HG03097 (cell line): ENCODE measurements at regions not wholly inside any gene's neighbourhood (a gene's known extent, or its start where the extent isn't known, plus 50 kb on each side); places are given as distances from the start of the nearest gene placed in this dataset.
"Not testable (repeated sequence)": the region's sequence is repeated elsewhere in the genome, so short reads cannot be mapped to it uniquely, and the experiment has no call there.

Source experiments
- ATAC-seq: cut with Tn5 transposase; IDR thresholded peaks from one replicate; pipeline ENCODE4 v1.9.1; 2021; ENCODE audit not compliant: unreplicated experiment, low FRiP score

DNA sequence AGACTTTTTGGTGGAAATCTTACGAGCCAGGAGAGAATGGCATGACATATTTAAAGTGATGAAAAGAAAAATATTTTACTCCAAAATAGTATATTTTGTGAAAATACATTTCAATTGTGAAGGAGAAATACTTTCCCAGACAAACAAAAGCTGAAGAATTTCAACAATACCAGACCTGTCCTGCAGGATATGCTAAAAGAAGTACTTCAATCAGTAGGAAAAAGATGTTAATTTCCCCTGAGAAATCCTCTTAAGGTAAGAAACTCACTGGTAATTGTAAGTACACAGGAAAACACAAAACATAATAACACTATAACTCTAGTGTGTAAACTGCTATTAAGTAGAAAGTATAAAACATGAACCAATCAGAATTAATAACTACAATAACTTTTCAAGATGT lies 341.8 kb upstream of the GJE1 start:
- no peak for ATAC-seq

DNA sequence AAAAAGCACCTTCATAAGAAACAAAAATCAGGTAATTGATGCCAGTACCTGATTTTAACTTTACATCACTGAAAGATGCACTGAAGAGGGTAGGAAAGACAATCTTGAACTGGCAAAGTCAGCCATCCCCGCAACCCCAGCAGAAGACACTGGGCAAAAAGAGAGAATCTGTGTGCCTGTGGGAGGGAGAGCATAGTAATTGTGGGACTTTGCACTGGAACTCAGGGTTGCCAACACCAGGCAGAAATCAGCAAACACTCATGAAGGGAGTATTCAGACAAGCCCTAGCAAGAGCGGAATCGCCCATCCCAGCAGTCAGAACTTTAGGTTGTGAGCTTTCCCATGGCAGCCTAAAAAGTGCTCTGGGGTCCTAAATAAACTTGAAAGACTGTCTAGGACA lies 344.6 kb upstream of the GJE1 start:
- no peak for ATAC-seq

DNA sequence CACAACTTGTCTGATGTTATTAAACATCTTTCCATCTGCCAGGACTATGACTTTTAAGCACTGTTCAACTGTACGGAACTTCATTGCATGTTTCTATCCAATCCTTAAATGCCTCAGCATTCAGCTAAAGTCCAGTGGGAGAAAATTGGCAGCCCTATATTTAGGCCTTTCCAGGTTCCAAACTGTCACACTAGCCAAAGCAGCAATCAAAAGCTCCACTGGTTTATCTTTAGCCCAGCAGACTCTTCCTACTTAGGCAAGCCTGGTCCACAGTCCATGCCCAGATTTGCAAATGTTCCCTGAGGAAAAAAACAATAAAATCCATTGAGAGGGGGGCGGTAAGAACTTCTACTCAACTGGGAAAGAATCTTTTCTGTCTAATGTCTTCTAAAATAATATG lies 349.1 kb upstream of the GJE1 start:
- no peak for ATAC-seq

DNA sequence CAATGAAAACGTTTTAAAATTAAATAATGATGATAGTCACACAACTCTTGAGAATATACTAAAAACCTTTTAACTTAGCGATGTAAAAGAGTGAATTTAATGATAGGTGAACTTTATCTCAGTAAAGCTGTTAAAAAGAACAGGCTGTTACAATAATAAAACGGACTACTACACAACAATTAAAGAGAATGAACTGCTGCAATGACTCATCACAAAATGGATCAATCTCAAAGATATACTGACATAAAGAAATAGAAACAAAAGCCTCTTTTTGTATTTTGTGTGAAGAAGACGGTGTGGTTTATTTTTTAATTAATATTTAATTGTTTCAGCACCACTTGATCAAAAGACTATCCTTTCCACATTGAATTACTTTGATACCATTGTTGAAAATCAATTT lies 352.4 kb upstream of the GJE1 start:
- ATAC-seq, result no peak

DNA sequence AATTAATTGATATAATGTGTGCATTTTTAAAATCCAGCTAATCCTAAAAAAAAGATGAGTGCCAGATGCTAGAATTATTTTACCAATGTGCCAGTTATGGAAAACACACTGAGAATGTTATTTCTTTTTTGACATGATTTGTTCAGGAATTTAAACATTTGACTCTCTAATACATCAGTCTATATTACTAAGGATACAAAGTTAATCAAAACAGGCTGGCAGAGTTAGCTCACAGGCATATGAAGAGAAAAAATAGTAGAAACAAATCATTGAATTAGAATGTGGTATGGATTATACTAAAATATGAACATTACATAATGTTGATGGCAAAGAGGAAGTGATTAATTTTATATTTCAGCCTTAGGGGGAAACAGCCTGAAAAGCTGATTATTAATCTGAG lies 368.3 kb upstream of the GJE1 start:
- no peak for ATAC-seq

DNA sequence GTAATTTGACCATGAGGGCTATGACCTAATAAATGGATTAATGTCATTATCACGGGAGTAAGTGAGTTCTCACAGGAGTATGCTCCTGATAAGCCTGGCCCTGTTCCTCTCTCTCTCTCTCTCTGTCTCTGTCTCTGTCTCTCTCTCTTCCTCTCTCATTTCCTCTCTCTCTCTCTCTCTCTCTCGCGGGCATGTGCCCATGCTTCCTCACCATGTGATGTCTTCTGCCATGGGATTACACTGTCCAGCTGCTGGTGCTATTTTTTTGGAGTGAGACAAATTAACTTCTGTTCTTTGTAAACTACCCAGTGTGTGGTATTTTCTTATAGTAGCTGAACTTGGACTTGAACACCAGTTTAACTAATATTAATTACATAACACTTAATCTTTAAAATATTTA lies 374.3 kb upstream of the GJE1 start:
- no peak for ATAC-seq

DNA sequence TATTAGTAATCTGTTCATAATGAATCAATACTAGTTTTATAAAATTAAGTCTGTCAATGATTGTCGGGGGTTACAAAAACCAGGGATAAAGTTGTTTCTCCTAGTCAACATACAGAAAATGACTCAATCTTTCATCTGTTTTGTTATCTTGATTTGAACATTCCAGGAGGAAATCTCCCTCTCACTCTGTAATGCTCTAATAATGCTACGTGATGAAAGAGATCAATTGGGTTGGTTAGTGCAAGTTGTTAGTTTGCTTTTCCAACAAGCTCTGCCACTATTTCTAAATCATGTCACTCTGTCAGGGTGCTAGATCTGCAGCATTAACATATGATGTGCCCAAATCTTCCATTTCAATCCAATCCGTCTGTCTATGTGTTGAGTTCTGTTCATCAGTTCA lies 379.5 kb upstream of the GJE1 start:
- ATAC-seq, result no peak

DNA sequence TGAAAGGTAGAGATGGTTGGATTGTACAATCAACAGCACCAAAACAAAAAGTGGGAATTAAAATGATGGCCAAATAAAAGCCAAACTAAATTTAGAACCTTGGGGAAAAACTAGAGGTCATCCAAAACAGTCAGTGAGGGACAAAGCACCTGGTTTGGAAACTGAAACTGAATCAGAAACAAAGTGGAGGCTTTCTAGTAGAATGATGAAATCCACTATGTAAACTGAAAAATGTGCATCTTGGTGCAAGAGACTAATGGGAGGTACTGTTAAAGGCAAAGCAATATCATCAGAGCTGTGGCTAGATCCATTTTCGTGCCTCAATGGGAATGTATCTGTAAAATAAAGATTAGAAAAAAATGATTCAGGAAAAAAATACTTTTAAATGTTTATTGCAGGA lies 380.0 kb upstream of the GJE1 start:
- no peak for ATAC-seq

DNA sequence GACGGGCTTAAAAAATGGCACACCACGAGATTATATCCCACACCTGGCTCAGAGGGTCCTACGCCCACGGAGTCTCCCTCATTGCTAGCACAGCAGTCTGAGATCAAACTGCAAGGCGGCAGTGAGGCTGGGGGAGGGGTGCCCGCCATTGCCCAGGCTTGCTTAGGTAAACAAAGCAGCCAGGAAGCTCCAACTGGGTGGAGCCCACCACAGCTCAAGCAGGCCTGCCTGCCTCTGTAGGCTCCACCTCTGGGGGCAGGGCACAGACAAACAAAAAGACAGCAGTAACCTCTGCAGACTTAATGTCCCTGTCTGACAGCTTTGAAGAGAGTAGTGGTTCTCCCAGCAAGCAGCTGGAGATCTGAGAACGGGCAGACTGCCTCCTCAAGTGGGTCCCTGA lies 386.4 kb upstream of the GJE1 start:
- ATAC-seq, result not testable (repeated sequence)

DNA sequence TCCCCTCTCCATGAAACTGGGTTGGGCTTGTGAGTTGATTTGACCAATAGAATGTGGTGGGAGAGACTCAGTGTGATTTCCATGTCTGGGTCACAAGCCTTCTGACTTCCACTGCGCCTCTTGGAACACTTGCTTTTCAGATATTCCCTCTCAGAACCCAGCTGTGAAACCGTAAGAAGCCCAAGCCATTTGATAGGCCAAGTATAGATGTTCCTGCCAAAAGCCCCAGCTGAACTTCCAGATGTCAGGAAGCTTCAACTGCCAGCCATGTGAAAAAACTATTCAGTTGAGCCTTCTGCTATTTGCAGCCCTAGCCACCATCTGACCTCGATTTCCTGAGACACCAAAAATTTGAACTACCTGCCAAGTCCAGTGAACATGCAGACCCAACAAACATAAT lies 387.8 kb upstream of the GJE1 start:
- ATAC-seq, result no peak

DNA sequence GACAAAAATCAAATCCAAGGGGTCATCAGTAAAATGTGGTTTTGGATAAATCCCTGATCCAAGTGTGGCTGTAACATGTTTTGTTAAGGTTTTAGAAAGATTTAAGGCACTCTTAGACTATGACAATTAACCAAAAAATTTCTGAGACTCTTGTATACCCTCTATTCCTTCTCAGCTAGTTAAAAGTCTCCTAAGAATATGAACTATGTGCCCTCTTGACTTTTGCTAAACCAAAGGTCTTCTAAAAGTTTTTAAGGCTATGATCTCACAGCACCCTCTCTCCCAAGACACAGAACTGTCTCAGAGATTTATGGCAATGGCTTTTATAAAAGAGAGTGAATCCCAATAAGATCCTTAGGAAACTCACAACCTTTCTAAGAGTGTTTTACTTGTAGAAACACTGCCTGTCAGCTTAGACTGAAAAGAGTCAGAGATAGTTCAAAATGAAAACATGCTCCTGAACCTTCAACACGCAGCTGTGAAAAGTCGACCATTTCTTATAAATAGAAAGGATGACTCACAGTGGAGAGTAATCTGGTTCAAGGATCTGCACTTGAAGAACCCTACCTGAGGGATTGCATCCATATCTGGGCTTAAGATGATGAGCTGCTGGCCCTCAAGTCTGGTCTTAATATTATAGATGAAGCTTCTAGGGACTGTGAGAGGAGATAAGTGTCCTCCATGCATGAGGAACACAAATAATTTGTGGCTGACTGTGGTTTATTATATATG lies 388.4 kb upstream of the GJE1 start:
- ATAC-seq, result no peak

DNA sequence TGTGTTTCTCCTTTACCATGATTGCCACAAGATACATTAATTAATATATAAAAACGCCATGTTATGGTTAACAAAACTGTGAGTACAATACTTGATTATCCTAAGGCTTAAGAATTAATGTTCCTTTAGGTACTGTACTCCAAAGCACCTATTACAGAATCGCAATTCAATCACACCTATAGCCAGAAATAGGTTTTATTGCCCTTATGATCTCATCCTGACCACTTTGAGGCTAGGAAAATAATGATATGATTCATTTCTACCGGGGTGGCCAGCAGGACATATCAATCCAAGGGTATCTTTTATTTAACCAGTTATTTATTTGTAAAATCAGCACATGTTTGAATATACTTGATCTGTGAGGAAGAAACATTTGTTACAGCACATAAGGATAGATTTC lies 396.6 kb upstream of the GJE1 start:
- no peak for ATAC-seq

DNA sequence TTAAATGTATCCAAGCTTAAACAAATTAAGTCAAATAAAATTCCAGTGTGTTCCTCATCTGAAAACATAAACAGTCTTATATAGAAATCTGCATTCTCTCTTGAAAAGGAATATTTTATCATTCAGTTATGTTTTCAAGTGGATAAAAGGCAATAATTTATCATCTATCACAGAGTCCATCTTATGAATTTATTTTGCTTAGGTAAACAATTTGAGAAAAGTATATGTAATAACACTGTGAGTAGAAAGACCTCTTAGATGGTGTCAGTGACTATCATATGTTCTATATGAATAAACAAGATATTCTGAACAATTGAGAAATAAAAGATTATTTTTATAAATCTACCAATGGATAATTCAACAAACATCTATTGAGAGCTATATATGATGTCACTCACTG lies 397.6 kb upstream of the GJE1 start:
- ATAC-seq, result no peak

DNA sequence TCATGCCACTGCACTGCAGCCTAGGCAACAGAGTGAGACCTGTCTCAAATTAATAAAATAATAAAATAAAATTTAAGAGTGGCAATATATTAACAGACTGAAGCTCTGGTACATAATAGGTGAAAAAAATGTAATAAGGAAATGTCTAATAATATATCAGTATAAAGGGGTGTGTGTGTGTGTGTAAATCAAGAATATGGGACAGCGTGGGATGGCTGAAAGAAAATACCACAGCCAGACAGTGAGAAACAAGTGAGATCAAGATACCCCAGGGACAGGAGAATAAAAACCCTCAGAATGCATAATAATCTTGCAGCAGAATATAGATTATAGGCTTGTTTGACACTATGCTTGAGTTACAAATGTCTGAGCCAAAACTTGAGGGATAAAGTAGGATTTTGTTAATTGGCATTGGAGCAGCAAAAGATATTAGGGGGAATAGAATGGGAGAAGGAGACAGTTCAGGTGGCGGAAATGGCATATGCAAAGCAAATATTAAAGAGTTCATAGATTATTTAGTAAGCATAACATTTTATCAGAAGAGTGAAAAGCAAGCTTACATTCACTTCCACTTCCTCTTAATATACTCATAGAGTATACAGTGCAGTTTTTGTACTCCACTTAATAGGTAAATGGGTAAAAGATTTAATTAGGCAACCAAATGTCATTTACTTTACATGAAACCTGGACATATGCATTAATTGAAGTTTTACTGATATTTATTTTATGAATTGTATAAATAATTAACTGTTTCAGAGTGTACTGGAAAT lies 398.5 kb upstream of the GJE1 start:
- ATAC-seq, result no peak

DNA sequence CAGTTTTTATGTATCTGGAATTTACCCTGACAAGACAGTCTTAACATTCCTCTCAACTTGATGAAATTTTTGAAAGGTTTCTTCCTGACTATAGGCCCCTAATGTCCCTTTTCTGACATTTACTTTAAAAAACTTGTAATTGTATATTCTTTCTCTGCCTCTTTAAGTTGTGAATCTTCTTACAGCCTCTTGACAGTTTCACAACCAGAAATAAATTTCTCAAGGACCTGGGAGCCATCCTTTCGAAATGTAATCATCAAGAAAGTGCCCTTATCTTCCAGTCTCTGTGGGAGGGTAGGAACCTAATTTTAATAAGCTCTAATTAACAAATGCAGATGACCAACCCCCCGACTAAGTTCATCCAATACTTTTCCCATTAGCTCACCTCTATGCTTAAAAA lies 403.6 kb upstream of the GJE1 start:
- no peak for ATAC-seq

DNA sequence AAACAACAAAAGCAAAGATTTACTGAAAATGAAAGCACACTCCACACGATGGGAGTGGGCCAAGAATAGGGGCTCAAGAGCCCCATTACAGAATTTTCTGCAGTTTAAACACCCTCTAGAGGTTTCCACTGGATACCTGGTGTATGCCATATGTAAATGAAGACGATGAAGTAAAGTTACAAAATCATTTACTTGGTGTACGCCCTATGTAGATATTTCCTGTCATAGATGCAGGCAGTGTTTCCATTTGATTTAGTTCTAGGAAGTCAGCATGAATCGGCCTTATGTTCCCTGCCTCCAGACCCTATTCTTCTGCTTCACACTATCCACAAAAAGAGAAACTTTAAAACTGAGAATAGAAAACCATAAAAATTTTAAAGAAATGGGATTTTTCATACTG lies 404.4 kb upstream of the GJE1 start:
- no peak for ATAC-seq

DNA sequence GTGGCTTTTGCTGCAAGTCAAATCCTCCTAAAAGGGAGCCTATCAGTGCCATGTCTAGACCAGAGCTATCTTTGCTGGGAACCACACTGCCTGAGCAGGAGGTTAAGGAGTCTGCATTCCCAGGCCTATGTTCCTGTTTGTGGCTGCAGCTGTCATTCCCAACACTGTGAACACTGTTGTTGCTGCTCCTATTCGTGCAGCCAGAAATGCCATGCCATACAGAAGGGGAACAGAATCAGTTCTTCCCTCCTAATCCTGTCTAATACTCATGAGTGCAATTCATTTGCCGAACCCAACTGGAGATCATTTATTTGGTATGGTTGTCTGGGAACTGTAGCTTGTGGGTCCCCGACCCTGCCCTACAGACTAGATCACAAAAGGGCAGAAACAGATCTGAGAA lies 406.5 kb upstream of the GJE1 start:
- ATAC-seq, result no peak

DNA sequence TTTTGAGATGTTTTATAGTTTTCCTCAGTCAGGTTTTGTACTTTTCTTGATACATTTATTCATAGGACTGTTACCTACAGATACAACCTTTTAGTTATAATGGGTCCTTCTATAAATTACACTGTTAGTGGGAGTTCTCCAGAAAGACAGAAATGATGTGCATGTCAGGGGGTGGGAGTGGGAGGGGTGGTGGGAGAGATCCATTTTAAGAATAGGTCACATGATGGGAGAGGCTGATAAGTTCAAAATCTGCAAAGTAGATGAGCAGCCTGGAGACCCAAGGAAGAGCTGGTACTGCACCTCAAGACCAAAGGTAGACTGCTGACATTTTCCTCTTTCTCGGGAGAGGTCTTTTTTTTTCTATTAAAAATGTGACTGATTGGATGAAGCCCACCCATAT lies 408.0 kb upstream of the GJE1 start:
- ATAC-seq, result no peak

DNA sequence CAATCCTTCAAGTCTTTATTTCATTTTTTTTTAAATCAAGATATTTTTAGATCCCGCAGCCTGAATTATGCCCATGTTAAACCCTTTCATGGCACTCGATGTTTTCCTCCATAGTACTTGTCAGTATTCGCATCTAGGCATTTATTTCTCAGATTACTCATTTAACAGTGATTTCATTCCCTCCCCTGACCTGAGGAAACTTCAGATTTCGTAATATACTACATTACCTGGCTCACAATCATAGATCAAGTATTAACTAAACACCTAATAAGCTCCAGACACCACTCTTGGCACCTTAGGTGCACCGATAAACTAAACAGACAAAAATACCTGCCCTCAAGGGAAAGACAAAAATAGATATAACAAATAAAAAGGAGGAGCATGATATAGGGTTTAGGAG lies 413.2 kb upstream of the GJE1 start:
- no peak for ATAC-seq

DNA sequence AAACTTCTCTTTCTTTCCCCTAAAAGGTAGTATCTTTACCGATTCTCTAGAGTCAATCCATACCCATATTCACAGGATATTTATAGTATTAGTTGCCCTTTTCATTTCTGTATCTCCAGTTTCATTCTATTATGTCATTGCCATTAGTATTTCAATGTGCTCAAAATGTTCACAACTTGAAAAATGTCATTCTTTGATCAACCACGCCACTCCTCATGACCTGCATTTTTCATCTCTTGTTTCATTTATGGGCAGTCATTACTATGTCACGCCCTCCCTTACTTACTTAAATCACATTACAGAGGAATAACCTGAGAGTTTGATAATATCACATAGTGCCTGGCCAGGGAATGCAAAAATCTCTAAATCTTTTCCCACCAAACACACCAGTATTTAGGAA lies 427.3 kb upstream of the GJE1 start:
- no peak for ATAC-seq

DNA sequence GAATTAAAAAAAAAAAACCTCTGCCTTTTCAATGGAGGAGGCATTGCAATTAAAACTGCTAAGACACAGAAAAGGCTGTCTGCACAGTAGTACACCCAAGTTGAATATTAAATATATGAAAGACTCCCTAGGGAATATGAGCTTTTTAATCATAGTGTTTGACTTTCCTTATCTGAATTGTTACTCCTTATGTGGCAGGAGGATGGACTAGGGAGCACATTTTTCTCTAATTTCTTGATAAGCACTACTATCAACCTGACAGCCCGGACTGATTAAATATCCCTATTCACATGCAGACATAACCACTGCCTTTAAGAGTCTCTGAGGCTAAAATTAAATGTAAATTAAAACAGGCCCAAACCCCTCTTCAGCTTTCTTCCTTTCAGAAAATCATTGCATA lies 428.6 kb upstream of the GJE1 start:
- ATAC-seq, result no peak

DNA sequence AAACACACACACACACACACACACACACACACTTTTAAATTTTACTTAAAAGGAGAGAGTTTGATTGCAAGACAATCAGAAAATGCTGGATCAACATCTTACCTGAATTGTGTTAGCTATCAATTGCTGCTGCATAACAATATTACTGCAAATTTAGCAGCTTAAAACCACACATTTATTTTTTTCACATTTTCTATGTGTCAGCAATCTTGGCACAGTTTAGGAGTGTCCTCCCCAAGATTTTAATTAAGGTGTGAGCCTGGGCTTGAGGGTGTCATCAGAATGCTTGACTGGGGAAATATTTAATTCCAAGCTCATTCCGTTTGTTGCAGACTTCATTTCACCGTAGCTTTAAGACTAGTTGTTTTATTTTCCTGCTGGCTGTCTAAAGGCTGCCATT lies 431.0 kb upstream of the GJE1 start:
- ATAC-seq, result no peak
